Left ventricle myocardium inferior (tissue), 1 donor: ENCODE measurements at regions not wholly inside any gene's neighbourhood (a gene's known extent, or its start where the extent isn't known, plus 50 kb on each side); places are given as distances from the start of the nearest gene placed in this dataset.
A peak's percentile ranks its signal among the peaks of the same experiment; 100 is the strongest.
"Not testable (repeated sequence)": the region's sequence is repeated elsewhere in the genome, so short reads cannot be mapped to it uniquely, and the experiment has no call there.

Source experiments
- DNase-seq: peaks from one replicate; pipeline ENCODE4 v3.0.0-alpha.2; 2020
- H3K27ac ChIP-seq: fragments of 200-600 bp; replicated peaks from 2 replicates; pipeline ENCODE4 v1.8.0; 2021
- H3K27me3 ChIP-seq: fragments of 200-600 bp; 2 replicates; pipeline ENCODE4 v1.8.0; 2021; ENCODE audit warnings: low read depth
- H3K36me3 ChIP-seq: fragments of 200-600 bp; 2 replicates; pipeline ENCODE4 v1.8.0; 2021
- H3K4me1 ChIP-seq: fragments of 200-600 bp; 2 replicates; pipeline ENCODE4 v1.8.0; 2021
- H3K4me3 ChIP-seq: fragments of 200-600 bp; 2 replicates; pipeline ENCODE4 v1.8.0; 2021; ENCODE audit warnings: mild to moderate bottlenecking, moderate library complexity
- H3K9me3 ChIP-seq: fragments of 200-600 bp; replicated peaks from 2 replicates; pipeline ENCODE4 v1.8.0; 2021
- CTCF ChIP-seq: fragments of 200-600 bp; IDR thresholded peaks from 2 replicates; pipeline ENCODE4 v1.8.0; 2021; ENCODE audit warnings: antibody characterized with exemption, mild to moderate bottlenecking, borderline replicate concordance
- intact Hi-C: fragments of 100-400 bp; cut with micrococcal nuclease; formaldehyde crosslinking; loops from one replicate; pipeline ENCODE4 v1.11.0; 2022
- donor health status: DM: no; HTN: yes; CAD: no; lungs with severe emphysema.

DNA sequence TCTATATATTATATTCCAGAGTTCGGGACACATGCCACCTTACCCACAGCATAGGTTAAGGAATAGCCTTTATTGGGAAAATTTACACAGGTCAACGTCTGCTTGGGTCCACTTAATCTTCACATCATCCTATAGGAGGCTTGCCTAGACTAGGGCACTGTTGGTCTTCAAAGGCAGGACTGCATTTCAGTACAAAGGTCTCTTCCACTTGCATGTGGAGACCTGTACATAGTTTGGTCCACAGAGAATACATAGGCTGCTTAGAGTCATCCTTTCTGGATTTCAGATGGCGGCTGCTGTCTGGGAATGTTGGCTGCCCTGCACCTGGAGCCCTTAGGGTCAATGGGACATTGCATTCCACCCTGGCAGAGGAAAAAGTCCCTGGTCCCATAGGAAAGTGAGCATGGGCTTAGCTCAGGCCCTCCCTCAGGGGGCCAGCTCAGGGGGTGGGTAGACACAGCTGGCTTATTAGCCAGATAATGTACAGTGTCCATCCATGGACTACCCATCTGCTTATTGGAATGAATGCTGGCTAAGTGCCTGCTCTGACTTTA lies 75.3 kb upstream of the TGFBR2 start:
- no peak for DNase-seq
- no peak overlapping the region for H3K4me3 ChIP-seq
- H3K4me1 ChIP-seq: peaks cover 27% of the 10 kb centered on the region
- TF ChIP-seq CTCF: no peak
- H3K9me3 ChIP-seq: no peaks in the 10 kb centered on the region
- H3K36me3 ChIP-seq: no peaks in the 10 kb centered on the region
- H3K27me3 ChIP-seq: no peaks in the 10 kb centered on the region
- intact Hi-C loops: no loop called here
- H3K27ac ChIP-seq: no peak overlapping the region

- DNase-seq: no peak
- intact Hi-C loops: no loop called here
- Histone ChIP-seq H3K4me3 (no peak overlapping the region), H3K9me3 (no peaks in the 10 kb centered on the region), H3K36me3 (no peaks in the 10 kb centered on the region), H3K27ac (peak overlapping the region; percentile 47), H3K27me3 (no peaks in the 10 kb centered on the region), H3K4me1 (peaks cover 7% of the 10 kb centered on the region)
- no peak for TF ChIP-seq CTCF
Observed at GRCh38 chr3:30535525-30535924, 70.9 kb upstream of the TGFBR2 start.

GRCh38 chr3:30538791-30539190 lies 67.6 kb upstream of the TGFBR2 start:
- H3K4me3 ChIP-seq: no peak overlapping the region
- no peak for TF ChIP-seq CTCF
- intact Hi-C loops: loop anchor here (2.0 kb wide), 1 partner anchor 66 kb away; no protein-coding TSS in a partner anchor
- no peak overlapping the region for H3K27ac ChIP-seq
- H3K4me1 ChIP-seq: peaks cover 7% of the 10 kb centered on the region
- no peak for DNase-seq
- H3K27me3 ChIP-seq: no peaks in the 10 kb centered on the region
- H3K9me3 ChIP-seq: no peaks in the 10 kb centered on the region
- H3K36me3 ChIP-seq: no peaks in the 10 kb centered on the region

- TF ChIP-seq CTCF: no peak
- intact Hi-C loops: loop anchor here (2.0 kb wide), 1 partner anchor 66 kb away; no protein-coding TSS in a partner anchor
- Histone ChIP-seq H3K4me3 (no peak overlapping the region), H3K27ac (no peak overlapping the region), H3K9me3 (no peaks in the 10 kb centered on the region), H3K36me3 (no peaks in the 10 kb centered on the region), H3K27me3 (no peaks in the 10 kb centered on the region), H3K4me1 (peaks cover 10% of the 10 kb centered on the region)
- no peak for DNase-seq
Observed at GRCh38 chr3:30539206-30539605, 67.2 kb upstream of the TGFBR2 start.

- intact Hi-C loops: loop anchor here (2.0 kb wide), 1 partner anchor 67 kb away; no protein-coding TSS in a partner anchor
Observed at GRCh38 chr3:30539772-30540171, 66.6 kb upstream of the TGFBR2 start.

DNA sequence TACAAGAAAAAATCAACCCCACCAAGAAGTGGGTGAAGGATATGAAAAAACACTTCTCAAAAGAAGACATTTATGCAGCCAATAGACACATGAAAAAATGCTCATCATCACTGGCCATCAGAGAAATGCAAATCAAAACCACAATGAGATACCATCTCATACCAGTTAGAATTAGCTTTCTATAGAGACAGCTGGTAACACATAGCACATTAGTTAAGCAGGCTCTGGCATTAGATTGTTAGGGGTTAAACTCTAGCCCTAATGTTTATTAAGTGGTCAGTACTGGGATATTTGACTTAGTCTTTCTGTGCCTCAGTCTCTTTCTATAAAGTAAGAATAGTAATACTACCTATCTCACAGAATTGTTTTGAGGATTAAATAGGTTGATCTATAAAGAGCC lies 65.2 kb upstream of the TGFBR2 start:
- intact Hi-C loops, H3K9me3 ChIP-seq: not testable (repeated sequence)

More at GRCh38 chr3:30539772-30540171, 66.6 kb upstream of the TGFBR2 start:
- no peak overlapping the region for H3K27ac ChIP-seq
- H3K27me3 ChIP-seq: no peaks in the 10 kb centered on the region
- H3K4me1 ChIP-seq: peaks cover 15% of the 10 kb centered on the region
- no peaks in the 10 kb centered on the region for H3K9me3 ChIP-seq
- no peaks in the 10 kb centered on the region for H3K36me3 ChIP-seq
- no peak for DNase-seq
- no peak overlapping the region for H3K4me3 ChIP-seq
- TF ChIP-seq CTCF: no peak

More for the DNA sequence above, 65.2 kb upstream of the TGFBR2 start:
- peaks cover 14% of the 10 kb centered on the region for H3K4me1 ChIP-seq
- not testable (repeated sequence) for DNase-seq, H3K27me3 ChIP-seq, H3K36me3 ChIP-seq, H3K27ac ChIP-seq, H3K4me3 ChIP-seq
